H9 (cell line): ENCODE measurements at regions not wholly inside any gene's neighbourhood (a gene's known extent, or its start where the extent isn't known, plus 50 kb on each side); places are given as distances from the start of the nearest gene placed in this dataset.

Source experiments
- DNase-seq: peaks from one replicate; pipeline ENCODE4 v3.0.0-alpha.2; 2017
- H2AFZ ChIP-seq: one replicate; pipeline ENCODE4 v1.6.1; 2013; ENCODE audit warnings: mild to moderate bottlenecking, low read length, control low read depth, moderate library complexity
- H2AK5ac ChIP-seq: 2 replicates; pipeline ENCODE4 v1.6.1; 2013; ENCODE audit warnings: low read length, control low read depth, mixed read lengths; ENCODE audit not compliant: insufficient read length
- H2BK120ac ChIP-seq: one replicate; pipeline ENCODE4 v1.6.1; 2013; ENCODE audit warnings: low read depth, mild to moderate bottlenecking, low read length, control low read depth, inconsistent platforms; ENCODE audit not compliant: poor library complexity, severe bottlenecking
- H2BK12ac ChIP-seq: 2 replicates; pipeline ENCODE4 v1.6.1; 2013; ENCODE audit warnings: low read length, control low read depth, mixed read lengths, low read depth; ENCODE audit not compliant: insufficient read length
- H2BK15ac ChIP-seq: 2 replicates; pipeline ENCODE4 v1.6.1; 2013; ENCODE audit warnings: low read depth, low read length, control low read depth
- H2BK20ac ChIP-seq: one replicate; pipeline ENCODE4 v1.6.1; 2013; ENCODE audit warnings: low read depth, mild to moderate bottlenecking, low read length, control low read depth, inconsistent platforms; ENCODE audit not compliant: poor library complexity, severe bottlenecking
- H2BK5ac ChIP-seq: 2 replicates; pipeline ENCODE4 v1.6.1; 2013; ENCODE audit warnings: low read length, control low read depth, mixed read lengths; ENCODE audit not compliant: insufficient read length
- H3K14ac ChIP-seq: 2 replicates; pipeline ENCODE4 v1.6.1; 2013; ENCODE audit warnings: low read length, control low read depth; ENCODE audit not compliant: insufficient read depth
- H3K18ac ChIP-seq: 2 replicates; pipeline ENCODE4 v1.6.1; 2013; ENCODE audit warnings: low read depth, mild to moderate bottlenecking, mixed read lengths, low read length, control low read depth; ENCODE audit not compliant: insufficient read length
- H3K23ac ChIP-seq: 2 replicates; pipeline ENCODE4 v1.6.1; 2013; ENCODE audit warnings: low read length, control low read depth, mixed read lengths, low read depth; ENCODE audit not compliant: insufficient read length
- H3K23me2 ChIP-seq: 2 replicates; pipeline ENCODE4 v1.6.1; 2013; ENCODE audit warnings: low read depth, mild to moderate bottlenecking, mixed read lengths, low read length, control low read depth; ENCODE audit not compliant: insufficient read length, poor library complexity, severe bottlenecking
- H3K27ac ChIP-seq: 2 replicates; pipeline ENCODE4 v1.5.1; 2013; ENCODE audit warnings: low read length, control low read depth, mixed read lengths, low read depth; ENCODE audit not compliant: insufficient read length
- H3K27me3 ChIP-seq: 2 replicates; pipeline ENCODE4 v1.6.1; 2013; ENCODE audit warnings: low read length, control low read depth, inconsistent platforms; ENCODE audit not compliant: insufficient read depth
- H3K4ac ChIP-seq: 2 replicates; pipeline ENCODE4 v1.6.1; 2013; ENCODE audit warnings: low read depth, mild to moderate bottlenecking, control low read depth, inconsistent platforms, low read length, moderate library complexity
- H3K4me1 ChIP-seq: 2 replicates; pipeline ENCODE4 v1.6.1; 2013; ENCODE audit warnings: low read length, control low read depth, inconsistent platforms; ENCODE audit not compliant: insufficient read depth
- H3K4me2 ChIP-seq: 2 replicates; pipeline ENCODE4 v1.6.1; 2013; ENCODE audit warnings: low read length, control low read depth, mixed read lengths; ENCODE audit not compliant: insufficient read length, insufficient read depth
- H3K56ac ChIP-seq: 2 replicates; pipeline ENCODE4 v1.6.1; 2013; ENCODE audit warnings: low read depth, mild to moderate bottlenecking, mixed read lengths, low read length, control low read depth; ENCODE audit not compliant: insufficient read length
- H3K79me1 ChIP-seq: 2 replicates; pipeline ENCODE4 v1.6.1; 2013; ENCODE audit warnings: low read depth, mild to moderate bottlenecking, moderate library complexity, low read length, control low read depth, inconsistent platforms; ENCODE audit not compliant: insufficient read depth, poor library complexity, severe bottlenecking
- H3K79me2 ChIP-seq: 2 replicates; pipeline ENCODE4 v1.6.1; 2013; ENCODE audit warnings: low read length, control low read depth, inconsistent platforms; ENCODE audit not compliant: insufficient read depth
- H3K9ac ChIP-seq: 2 replicates; pipeline ENCODE4 v1.6.1; 2013; ENCODE audit warnings: low read length, control low read depth, mixed read lengths; ENCODE audit not compliant: insufficient read length; ENCODE audit errors: extremely low read depth
- H3K9me3 ChIP-seq: one replicate; pipeline ENCODE4 v1.6.1; 2013; ENCODE audit warnings: low read depth, low read length, inconsistent platforms; ENCODE audit not compliant: control insufficient read depth
- H3T11ph ChIP-seq: one replicate; pipeline ENCODE4 v1.6.1; 2013; ENCODE audit warnings: mild to moderate bottlenecking, low read length, control low read depth, inconsistent platforms
- H4K20me1 ChIP-seq: one replicate; pipeline ENCODE4 v1.6.1; 2013; ENCODE audit not compliant: control insufficient read depth, insufficient read length, insufficient read depth
- H4K5ac ChIP-seq: 2 replicates; pipeline ENCODE4 v1.6.1; 2013; ENCODE audit warnings: low read depth, mild to moderate bottlenecking, mixed read lengths, low read length, control low read depth; ENCODE audit not compliant: insufficient read length
- H4K8ac ChIP-seq: replicated peaks from 2 replicates; pipeline ENCODE4 v1.6.1; 2013; ENCODE audit warnings: low read length, control low read depth, mixed read lengths, low read depth; ENCODE audit not compliant: insufficient read length
- H4K91ac ChIP-seq: 2 replicates; pipeline ENCODE4 v1.6.1; 2013; ENCODE audit warnings: low read depth, mild to moderate bottlenecking, moderate library complexity, mixed read lengths, low read length, control low read depth; ENCODE audit not compliant: insufficient read length
- H3K27ac Mint-ChIP-seq, 3 experiments: 2 replicates in 2 of 3; 3 replicates in 1 of 3; pipeline ENCODE4 v1.8.0; 2020 to 2021; ENCODE audit warnings: mixed read lengths in 3 of 3, mild to moderate bottlenecking in 1 of 3, moderate library complexity in 1 of 3
- H3K27me3 Mint-ChIP-seq: 2 replicates; pipeline ENCODE4 v1.8.0; 2021; ENCODE audit warnings: low read depth, mild to moderate bottlenecking, moderate library complexity, mixed read lengths
- H3K36me3 Mint-ChIP-seq, 3 experiments: 2 replicates in 2 of 3; 3 replicates in 1 of 3; pipeline ENCODE4 v1.8.0; 2020 to 2021; ENCODE audit warnings: low read depth in 3 of 3, mixed read lengths in 3 of 3; ENCODE audit not compliant: insufficient read depth in 1 of 3
- H3K4me1 Mint-ChIP-seq, 2 experiments: 2 replicates each; pipeline ENCODE4 v1.8.0; 2020; ENCODE audit warnings: mixed read lengths in 2 of 2
- H3K4me3 Mint-ChIP-seq, 2 experiments: 2 replicates in 1 of 2; 3 replicates in 1 of 2; pipeline ENCODE4 v1.8.0; 2020 to 2021; ENCODE audit warnings: mild to moderate bottlenecking in 2 of 2, mixed read lengths in 2 of 2, moderate library complexity in 1 of 2
- H3K9me3 Mint-ChIP-seq, 2 experiments: 2 replicates in 1 of 2; 3 replicates in 1 of 2; pipeline ENCODE4 v1.8.0; 2020; ENCODE audit warnings: mild to moderate bottlenecking in 2 of 2, mixed read lengths in 2 of 2, moderate library complexity in 1 of 2
- WGBS: extraction: QIAGEN DNeasy Blood & Tissue Kit; methylation state at CpG from one replicate; pipeline ENCODE4 v1.1.7; 2013; ENCODE audit warnings: missing lambda C conversion rate, low lambda C conversion rate, mixed read lengths; ENCODE audit not compliant: insufficient read length; ENCODE audit errors: extremely low coverage; 5-methylcytosine and 5-hydroxymethylcytosine counted together
- TF ChIP-seq, protein P1 (sequence below): fragments of 200-600 bp; sonication (generic); conservative IDR thresholded peaks from 3 replicates; pipeline ENCODE4 v1.8.0; 2021; ENCODE audit warnings: antibody characterized with exemption, mild to moderate bottlenecking

DNA sequence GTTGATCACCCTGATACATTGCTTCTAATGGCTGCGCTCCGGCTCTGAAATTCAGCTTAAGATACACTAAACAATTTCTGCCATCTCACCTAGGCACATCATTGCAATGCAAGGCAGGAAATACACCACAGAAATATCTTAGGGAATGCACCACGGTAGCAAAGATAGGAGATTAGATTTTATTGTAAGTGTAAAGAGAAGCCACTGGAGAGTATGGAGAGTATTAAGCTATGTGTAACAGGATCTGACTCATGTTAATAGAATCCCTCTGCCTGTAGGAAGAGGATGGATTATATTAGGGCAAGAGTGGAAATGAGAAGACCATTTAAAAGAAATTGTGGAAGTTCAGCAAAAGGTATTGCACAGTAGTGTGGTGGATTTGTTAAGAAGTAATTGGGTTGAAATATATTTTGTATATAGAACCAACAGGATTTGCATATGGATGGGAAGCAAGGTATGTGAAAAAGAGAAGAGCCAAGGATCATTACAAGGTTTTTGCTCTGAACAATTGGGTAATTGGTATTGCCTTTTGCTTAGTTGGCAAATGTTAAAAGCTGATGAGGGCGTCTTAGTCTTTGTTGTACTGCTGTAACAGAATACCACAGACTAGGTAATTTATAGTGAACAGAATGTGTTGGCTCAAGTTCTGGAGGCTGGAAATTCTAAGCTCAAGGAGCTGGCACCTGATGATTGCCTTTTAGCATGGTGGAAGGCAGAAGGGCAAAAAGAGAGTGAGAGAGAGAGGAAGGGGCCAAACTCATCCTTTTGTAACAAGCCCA is 636.1 kb downstream of the PSAT1 start:
- peaks cover 0 to 2% of the 10 kb centered on the region in 2 experiments; a peak in 1 of 5 replicates for H3K9me3 Mint-ChIP-seq
- no peak overlapping the region for H3K27ac Mint-ChIP-seq
- Histone ChIP-seq H3T11ph (no peak overlapping the region), H4K5ac (no peak overlapping the region), H3K23me2 (no peaks in the 10 kb centered on the region), H3K79me2 (no peaks in the 10 kb centered on the region), H3K27ac (no peak overlapping the region), H2BK15ac (no peak overlapping the region), H3K79me1 (no peaks in the 10 kb centered on the region), H3K9ac (no peak overlapping the region), H2BK12ac (no peak overlapping the region), H2BK20ac (no peak overlapping the region), H4K8ac (no peak overlapping the region), H3K18ac (no peak overlapping the region), H3K56ac (no peak overlapping the region), H3K27me3 (no peaks in the 10 kb centered on the region), H4K20me1 (no peaks in the 10 kb centered on the region), H2BK120ac (no peak overlapping the region), H3K9me3 (no peaks in the 10 kb centered on the region), H4K91ac (no peak overlapping the region), H2BK5ac (no peak overlapping the region), H3K4me2 (no peak overlapping the region), H3K23ac (no peak overlapping the region), H3K14ac (no peak overlapping the region), H3K4me1 (no peaks in the 10 kb centered on the region), H2AK5ac (no peak overlapping the region), H3K4ac (no peak overlapping the region), H2AFZ (no peak overlapping the region)
- DNase-seq: no peak
- H3K4me3 Mint-ChIP-seq: no peak overlapping the region
- no peaks in the 10 kb centered on the region for H3K36me3 Mint-ChIP-seq
- no peaks in the 10 kb centered on the region for H3K27me3 Mint-ChIP-seq
- no CpG with 5 or more reads among the region's 4 CpGs for WGBS
- no peaks in the 10 kb centered on the region; a peak in 1 of 4 replicates for H3K4me1 Mint-ChIP-seq
- TF ChIP-seq, protein P1, sequence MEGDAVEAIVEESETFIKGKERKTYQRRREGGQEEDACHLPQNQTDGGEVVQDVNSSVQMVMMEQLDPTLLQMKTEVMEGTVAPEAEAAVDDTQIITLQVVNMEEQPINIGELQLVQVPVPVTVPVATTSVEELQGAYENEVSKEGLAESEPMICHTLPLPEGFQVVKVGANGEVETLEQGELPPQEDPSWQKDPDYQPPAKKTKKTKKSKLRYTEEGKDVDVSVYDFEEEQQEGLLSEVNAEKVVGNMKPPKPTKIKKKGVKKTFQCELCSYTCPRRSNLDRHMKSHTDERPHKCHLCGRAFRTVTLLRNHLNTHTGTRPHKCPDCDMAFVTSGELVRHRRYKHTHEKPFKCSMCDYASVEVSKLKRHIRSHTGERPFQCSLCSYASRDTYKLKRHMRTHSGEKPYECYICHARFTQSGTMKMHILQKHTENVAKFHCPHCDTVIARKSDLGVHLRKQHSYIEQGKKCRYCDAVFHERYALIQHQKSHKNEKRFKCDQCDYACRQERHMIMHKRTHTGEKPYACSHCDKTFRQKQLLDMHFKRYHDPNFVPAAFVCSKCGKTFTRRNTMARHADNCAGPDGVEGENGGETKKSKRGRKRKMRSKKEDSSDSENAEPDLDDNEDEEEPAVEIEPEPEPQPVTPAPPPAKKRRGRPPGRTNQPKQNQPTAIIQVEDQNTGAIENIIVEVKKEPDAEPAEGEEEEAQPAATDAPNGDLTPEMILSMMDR: no peak
